ENCODE measurements at regions not wholly inside any gene's neighbourhood (a gene's known extent, or its start where the extent isn't known, plus 50 kb on each side); places are given as distances from the start of the nearest gene placed in this dataset.
"Not testable (repeated sequence)": the region's sequence is repeated elsewhere in the genome, so short reads cannot be mapped to it uniquely, and the experiment has no call there.

GRCh38 chr7:112540839-112541577 is 60.2 kb downstream of the LSMEM1 start:
- DNase-seq (ENCODE audit: low spot score) = no peak
- intact Hi-C loops (cut with DNase I) = no loop called here

GRCh38 chr7:112546723-112547513 is 66.1 kb downstream of the LSMEM1 start:
- intact Hi-C loops (cut with DNase I) = no loop called here
- no peak for DNase-seq (ENCODE audit: low spot score)

- DNase-seq (ENCODE audit: low spot score) = no peak
- intact Hi-C loops (cut with DNase I) = no loop called here
Observed at GRCh38 chr7:112547916-112548315, 67.1 kb downstream of the LSMEM1 start.

GRCh38 chr7:112550468-112551060 is 69.8 kb downstream of the LSMEM1 start:
- intact Hi-C loops (cut with DNase I) = no loop called here
- DNase-seq (ENCODE audit: low spot score) = no peak

- intact Hi-C loops (cut with DNase I); DNase-seq (ENCODE audit: low spot score): not testable (repeated sequence)
Observed at GRCh38 chr7:112551521-112551920, 70.7 kb downstream of the LSMEM1 start.

- intact Hi-C loops (cut with DNase I) = no loop called here
- DNase-seq (ENCODE audit: low spot score) = no peak
Observed at GRCh38 chr7:112554591-112554990, 73.8 kb downstream of the LSMEM1 start.

- intact Hi-C loops (cut with DNase I) = no loop called here
- DNase-seq (ENCODE audit: low spot score) = no peak
Observed at GRCh38 chr7:112556633-112557032, 75.8 kb downstream of the LSMEM1 start.

- intact Hi-C loops (cut with DNase I) = no loop called here
- no peak for DNase-seq (ENCODE audit: low spot score)
Observed at GRCh38 chr7:112566442-112567324, 85.9 kb downstream of the LSMEM1 start.

GRCh38 chr7:112567388-112567787 is 86.6 kb downstream of the LSMEM1 start:
- DNase-seq (ENCODE audit: low spot score) = no peak
- intact Hi-C loops (cut with DNase I) = no loop called here

- no peak for DNase-seq (ENCODE audit: low spot score)
Observed at GRCh38 chr7:112571852-112572607, 91.2 kb downstream of the LSMEM1 start.

GRCh38 chr7:112572669-112573301 is 92.0 kb downstream of the LSMEM1 start:
- intact Hi-C loops (cut with DNase I) = no loop called here
- no peak for DNase-seq (ENCODE audit: low spot score)

More at GRCh38 chr7:112571852-112572607, 91.2 kb downstream of the LSMEM1 start:
- intact Hi-C loops (cut with DNase I) = no loop called here

GRCh38 chr7:112573302-112574039 is 92.7 kb downstream of the LSMEM1 start:
- no peak for DNase-seq (ENCODE audit: low spot score)
- intact Hi-C loops (cut with DNase I) = no loop called here

GRCh38 chr7:112575864-112576263 is 95.1 kb downstream of the LSMEM1 start:
- intact Hi-C loops (cut with DNase I) = no loop called here
- no peak for DNase-seq (ENCODE audit: low spot score)

- DNase-seq (ENCODE audit: low spot score) = no peak
- intact Hi-C loops (cut with DNase I) = no loop called here
Observed at GRCh38 chr7:112579388-112579787, 98.6 kb downstream of the LSMEM1 start.

- no peak for DNase-seq (ENCODE audit: low spot score)
- intact Hi-C loops (cut with DNase I) = no loop called here
Observed at GRCh38 chr7:112580717-112581435, 100.1 kb downstream of the LSMEM1 start.

- intact Hi-C loops (cut with DNase I) = no loop called here
- no peak for DNase-seq (ENCODE audit: low spot score)
Observed at GRCh38 chr7:112581529-112581928, 100.7 kb downstream of the LSMEM1 start.

- no peak for DNase-seq (ENCODE audit: low spot score)
- intact Hi-C loops (cut with DNase I) = no loop called here
Observed at GRCh38 chr7:112584290-112584689, 103.5 kb downstream of the LSMEM1 start.
